HL-60 (cell line): ENCODE measurements at regions not wholly inside any gene's neighbourhood (a gene's known extent, or its start where the extent isn't known, plus 50 kb on each side); places are given as distances from the start of the nearest gene placed in this dataset.

Source experiments
- DNase-seq, 2 experiments: peaks; one replicate each; pipeline ENCODE4 v3.0.0-alpha.2; 2010 to 2020; ENCODE audit warnings: low read depth in 1 of 2, low spot score in 1 of 2
- H3K27ac ChIP-seq: fragments of 250-450 bp; sonication (Bioruptor Pico); replicated peaks from 2 replicates; pipeline ENCODE4 v1.5.1; 2020; ENCODE audit warnings: mild to moderate bottlenecking, moderate library complexity
- H3K27me3 ChIP-seq: fragments of 250-450 bp; sonication (Bioruptor Pico); 2 replicates; pipeline ENCODE4 v1.5.1; 2021; ENCODE audit warnings: mild to moderate bottlenecking, moderate library complexity; ENCODE audit not compliant: insufficient read depth, poor library complexity, severe bottlenecking
- H3K4me3 ChIP-seq: replicated peaks from 2 replicates; pipeline ENCODE4 v1.5.1; 2011; ENCODE audit warnings: mild to moderate bottlenecking, control low read depth, low read length; ENCODE audit not compliant: insufficient read depth
- CTCF ChIP-seq: IDR thresholded peaks from one replicate; pipeline ENCODE4 v1.5.1; 2011; ENCODE audit warnings: low read length, control low read depth, inconsistent platforms; ENCODE audit not compliant: insufficient read depth
- GABPA ChIP-seq: IDR thresholded peaks from 2 replicates; pipeline ENCODE4 v1.6.1; 2012; ENCODE audit warnings: low read depth
- POLR2AphosphoS5 ChIP-seq: IDR thresholded peaks from 2 replicates; pipeline ENCODE4 v1.6.1; 2012; ENCODE audit warnings: low read depth
- REST ChIP-seq: IDR thresholded peaks from 2 replicates; pipeline ENCODE4 v1.6.1; 2012; ENCODE audit warnings: low read depth; ENCODE audit not compliant: insufficient replicate concordance
- SPI1 ChIP-seq: IDR thresholded peaks from 2 replicates; pipeline ENCODE4 v1.6.1; 2012; ENCODE audit warnings: low read depth, mild to moderate bottlenecking, borderline replicate concordance

GRCh38 chr22:22759371-22759770, 115.0 kb downstream of the GGTLC2 start:
- no peak overlapping the region for H3K27ac ChIP-seq
- no peaks in the 10 kb centered on the region for H3K27me3 ChIP-seq
- TF ChIP-seq GABPA: no peak
- no peak for TF ChIP-seq CTCF
- no peak for TF ChIP-seq REST
- TF ChIP-seq POLR2AphosphoS5: no peak
- no peak overlapping the region for H3K4me3 ChIP-seq
- no peak for DNase-seq

GRCh38 chr22:22759889-22760546, 115.6 kb downstream of the GGTLC2 start:
- Histone ChIP-seq H3K27ac (no peak overlapping the region), H3K4me3 (no peak overlapping the region), H3K27me3 (no peaks in the 10 kb centered on the region)
- no peak for DNase-seq
- TF ChIP-seq GABPA (no peak), POLR2AphosphoS5 (no peak), CTCF (no peak), REST (no peak), SPI1 (no peak)

GRCh38 chr22:22761606-22761962, 117.2 kb downstream of the GGTLC2 start:
- no peak for DNase-seq
- H3K27ac ChIP-seq: no peak overlapping the region
- H3K27me3 ChIP-seq: no peaks in the 10 kb centered on the region
- H3K4me3 ChIP-seq: no peak overlapping the region
- TF ChIP-seq CTCF (no peak), REST (no peak), GABPA (no peak), POLR2AphosphoS5 (no peak), SPI1 (no peak)
